GM10266 (cell line): ENCODE measurements at regions not wholly inside any gene's neighbourhood (a gene's known extent, or its start where the extent isn't known, plus 50 kb on each side); places are given as distances from the start of the nearest gene placed in this dataset.

Source experiments
- DNase-seq: peaks from one replicate; pipeline ENCODE4 v3.0.0; 2012; ENCODE audit errors: extremely low spot score
- CTCF ChIP-seq: IDR thresholded peaks from 2 replicates; pipeline ENCODE4 v1.5.1; 2012; ENCODE audit warnings: mild to moderate bottlenecking, low read depth; ENCODE audit not compliant: control insufficient read depth, insufficient read depth; ENCODE audit errors: missing control alignments

GRCh38 chr2:6474161-6475140, 391.3 kb downstream of the CMPK2 start:
- no peak for TF ChIP-seq CTCF
- no peak for DNase-seq

- TF ChIP-seq CTCF: no peak
- DNase-seq: no peak
Measured at GRCh38 chr2:6475155-6475940, 390.4 kb downstream of the CMPK2 start.

GRCh38 chr2:6480514-6480913, 385.2 kb downstream of the CMPK2 start:
- DNase-seq: no peak
- TF ChIP-seq CTCF: no peak

- no peak for TF ChIP-seq CTCF
- no peak for DNase-seq
Measured at GRCh38 chr2:6482256-6482655, 383.5 kb downstream of the CMPK2 start.

- TF ChIP-seq CTCF: no peak
- DNase-seq: no peak
Measured at GRCh38 chr2:6487765-6488164, 377.9 kb downstream of the CMPK2 start.

- no peak for DNase-seq
- TF ChIP-seq CTCF: no peak
Measured at GRCh38 chr2:6492573-6492972, 373.1 kb downstream of the CMPK2 start.
